SK-N-SH (cell line): ENCODE measurements at regions not wholly inside any gene's neighbourhood (a gene's known extent, or its start where the extent isn't known, plus 50 kb on each side); places are given as distances from the start of the nearest gene placed in this dataset.

Experiments used
- CHD2 ChIP-seq: fragments of 150-350 bp; IDR thresholded peaks from 2 replicates; pipeline ENCODE4 v1.6.1; 2018; ENCODE audit warnings: low read length; ENCODE audit not compliant: partially characterized antibody
- CTCF ChIP-seq: fragments of 200-600 bp; sonication (generic); IDR thresholded peaks from 2 replicates; pipeline ENCODE4 v1.6.1; 2017; ENCODE audit warnings: antibody characterized with exemption, mild to moderate bottlenecking, moderate library complexity
- EP300 ChIP-seq, 2 experiments: IDR thresholded peaks; 2 replicates each; pipeline versions ENCODE4 v1.4.0 to v1.6.1; 2012; ENCODE audit warnings: borderline replicate concordance in 1 of 2, low read depth in 1 of 2, low read length in 1 of 2
- EZH2phosphoT487 ChIP-seq: fragments of 200-600 bp; sonication (generic); IDR thresholded peaks from 2 replicates; pipeline ENCODE4 v1.6.1; 2017; ENCODE audit warnings: low read depth, mixed run types, mild to moderate bottlenecking, antibody characterized with exemption, moderate library complexity, borderline replicate concordance
- GABPA ChIP-seq: IDR thresholded peaks from 2 replicates; pipeline ENCODE4 v1.4.0; 2012; ENCODE audit warnings: low read depth, mild to moderate bottlenecking
- JUND ChIP-seq: IDR thresholded peaks from 2 replicates; pipeline ENCODE4 v1.4.0; 2012
- MXI1 ChIP-seq: IDR thresholded peaks from 2 replicates; pipeline ENCODE4 v1.6.1; 2012; ENCODE audit warnings: mild to moderate bottlenecking, low read depth, low read length, improper control_type of control experiment
- POLR2AphosphoS5 ChIP-seq: IDR thresholded peaks from 2 replicates; pipeline ENCODE4 v1.6.1; 2012; ENCODE audit warnings: low read depth, low read length
- RAD21 ChIP-seq: IDR thresholded peaks from 2 replicates; pipeline ENCODE4 v1.6.1; 2012; ENCODE audit warnings: mild to moderate bottlenecking, low read length
- RFX5 ChIP-seq: IDR thresholded peaks from 2 replicates; pipeline ENCODE4 v1.6.1; 2012; ENCODE audit warnings: mild to moderate bottlenecking, improper control_type of control experiment, low read length
- SMC3 ChIP-seq: IDR thresholded peaks from 2 replicates; pipeline ENCODE4 v1.6.1; 2012; ENCODE audit warnings: low read depth, low read length, improper control_type of control experiment
- TAF1 ChIP-seq: IDR thresholded peaks from 2 replicates; pipeline ENCODE4 v1.6.1; 2012; ENCODE audit warnings: low read depth, mild to moderate bottlenecking, low read length, moderate library complexity, borderline replicate concordance
- USF2 ChIP-seq: fragments of 150-350 bp; IDR thresholded peaks from 2 replicates; pipeline ENCODE4 v1.6.1; 2017; ENCODE audit warnings: antibody characterized with exemption, low read length, low read depth, borderline replicate concordance
- YY1 ChIP-seq: IDR thresholded peaks from 2 replicates; pipeline ENCODE4 v1.4.0; 2012; ENCODE audit warnings: low read depth, mild to moderate bottlenecking

GRCh38 chr17:31631766-31632165 is 227.3 kb downstream of the COPRS start:
- TF ChIP-seq CHD2 (no peak), MXI1 (no peak), TAF1 (no peak), USF2 (no peak), RFX5 (no peak), RAD21 (no peak), SMC3 (no peak), CTCF (no peak), GABPA (no peak), YY1 (no peak), JUND (no peak), POLR2AphosphoS5 (no peak), EZH2phosphoT487 (no peak), EP300 (IDR thresholded peaks at IDR 0.05; ENCODE audit: borderline replicate concordance in 1 of 2, low read depth in 1 of 2, low read length in 1 of 2) (no peak)
